ENCODE measurements at regions not wholly inside any gene's neighbourhood (a gene's known extent, or its start where the extent isn't known, plus 50 kb on each side); places are given as distances from the start of the nearest gene placed in this dataset.

GRCh38 chr2:181122601-181123000 is 142.2 kb downstream of the UBE2E3 start:
- no peaks in the 10 kb centered on the region for H3K27me3 ChIP-seq (ENCODE audit: insufficient read depth, low read length)
- peaks cover 0 to 7% of the 10 kb centered on the region in 2 experiments; a peak in 1 of 4 replicates for H3K4me1 ChIP-seq (ENCODE audit: control insufficient read depth in 1 of 2, insufficient read depth in 2 of 2, low read length in 2 of 2)
- no peak overlapping the region for H3K4me2 ChIP-seq (ENCODE audit: low read length)
- H3K27ac ChIP-seq (ENCODE audit: low read depth, low read length), result no peak overlapping the region
- CTCF ChIA-PET, result no interaction called here
- no peak for DNase-seq (ENCODE audit: low read depth, low spot score)
- peak overlapping the region; percentile 37 for H2AFZ ChIP-seq (ENCODE audit: low read depth, low read length, poor library complexity, severe bottlenecking)
- no peaks in the 10 kb centered on the region for H3K36me3 ChIP-seq (ENCODE audit: control insufficient read depth in 1 of 2, insufficient read depth in 2 of 2, low read length in 2 of 2)
- H4K20me1 ChIP-seq (ENCODE audit: insufficient read depth), result no peaks in the 10 kb centered on the region
- no peaks in the 10 kb centered on the region for H3K9me3 ChIP-seq (ENCODE audit: control insufficient read depth in 1 of 2, insufficient read depth in 1 of 2, low read depth in 1 of 2, low read length in 2 of 2)
- ATAC-seq, result no peak
- H3K9ac ChIP-seq (ENCODE audit: low read length), result no peak overlapping the region
- intact Hi-C loops (cut with micrococcal nuclease), result no loop called here
- no peaks in the 10 kb centered on the region for H3K79me2 ChIP-seq (ENCODE audit: insufficient read depth, low read length)
- POLR2A ChIA-PET, result no interaction called here
- no TSS peak for BruUV-seq (replicated peaks)
- H3K4me3 ChIP-seq (replicated peaks in 1 of 2; ENCODE audit: low read depth in 1 of 2, low read length in 2 of 2), result no peak overlapping the region
- no peaks in the 10 kb centered on the region for H3K9me2 ChIP-seq (ENCODE audit: insufficient read depth)
- RAD21 ChIA-PET (ENCODE audit: low non-redundant PET in 1 of 2, low total read pairs in 2 of 2, uncharacterized antibody in 2 of 2, unreplicated experiment in 2 of 2), result no interaction called here
- no peak for TF ChIP-seq REST (IDR thresholded peaks at IDR 0.05; ENCODE audit: low read depth)
- no peak for TF ChIP-seq ZBTB33 (IDR thresholded peaks at IDR 0.05; ENCODE audit: extremely low read depth, insufficient replicate concordance, low read length)
- no peak for TF ChIP-seq JUND (IDR thresholded peaks at IDR 0.05)
- TF ChIP-seq RAD21 (IDR thresholded peaks at IDR 0.05; ENCODE audit: low read depth), result no peak
- no peak for TF ChIP-seq CEBPB (IDR thresholded peaks at IDR 0.05; ENCODE audit: low read depth)

All from HCT116 (cell line).